BLaER1 treated with 17β-estradiol and CSF1 and Interleukin-3, amounts not matched to agents 10 nM and 100 nM (cell line): ENCODE measurements at regions not wholly inside any gene's neighbourhood (a gene's known extent, or its start where the extent isn't known, plus 50 kb on each side); places are given as distances from the start of the nearest gene placed in this dataset.

ENCODE experiments used
- H3K27ac ChIP-seq, 11 experiments: shearing (Covaris generic); formaldehyde crosslinking; 2 replicates each; pipeline ENCODE4 v1.8.1; 2022
- H3K27me3 ChIP-seq, 11 experiments: shearing (Covaris generic); formaldehyde crosslinking; 2 replicates each; pipeline ENCODE4 v1.8.1; 2022
- H3K36me3 ChIP-seq, 11 experiments: shearing (Covaris generic); formaldehyde crosslinking; 2 replicates each; pipeline ENCODE4 v1.8.1; 2022
- H3K4me1 ChIP-seq, 10 experiments: shearing (Covaris generic); formaldehyde crosslinking; 2 replicates each; pipeline ENCODE4 v1.8.1; 2022
- H3K4me2 ChIP-seq, 11 experiments: shearing (Covaris generic); formaldehyde crosslinking; 2 replicates each; pipeline ENCODE4 v1.8.1; 2022
- H3K4me3 ChIP-seq, 10 experiments: shearing (Covaris generic); formaldehyde crosslinking; 2 replicates each; pipeline ENCODE4 v1.8.1; 2022
- H3K9ac ChIP-seq, 11 experiments: shearing (Covaris generic); formaldehyde crosslinking; 2 replicates each; pipeline ENCODE4 v1.8.1; 2022
- H3K9me3 ChIP-seq, 11 experiments: shearing (Covaris generic); formaldehyde crosslinking; replicated peaks in 1 of 11; 2 replicates each; pipeline ENCODE4 v1.8.1; 2022
- H4K20me1 ChIP-seq, 11 experiments: shearing (Covaris generic); formaldehyde crosslinking; 2 replicates each; pipeline ENCODE4 v1.8.1; 2022
- Cebpa-rat ChIP-seq, 11 experiments: shearing (Covaris generic); IDR thresholded peaks; 2 replicates each; pipeline ENCODE4 v1.8.1; 2022

- H3K9me3 ChIP-seq: 0 out of 22 replicates have a peak, but pooled peaks cover 0 to 13% (median 0%) of the 10 kb centered on the region in 11 experiments
- H3K4me2 ChIP-seq: peak overlapping the region in 1 of 11 experiments; percentile 72; a peak in 2 of 22 replicates
- peaks cover 0 to 76% (median 9%) of the 10 kb centered on the region in 10 experiments; a peak in 11 of 20 replicates for H3K4me1 ChIP-seq
- TF ChIP-seq Cebpa-rat (IDR thresholded peaks at IDR 0.05): no peak
- no peaks in the 10 kb centered on the region for H3K27me3 ChIP-seq
- H3K9ac ChIP-seq: no peak overlapping the region; a peak in 1 of 22 replicates
- no peak overlapping the region for H3K4me3 ChIP-seq
- H3K36me3 ChIP-seq: no peaks in the 10 kb centered on the region
- H4K20me1 ChIP-seq: no peaks in the 10 kb centered on the region
- peak overlapping the region in 2 of 11 experiments; percentile 9 to 99; a peak in 2 of 22 replicates for H3K27ac ChIP-seq
These were observed 398.0 kb downstream of the DHX35 start for GRCh38 chr20:39359981-39360620.

DNA sequence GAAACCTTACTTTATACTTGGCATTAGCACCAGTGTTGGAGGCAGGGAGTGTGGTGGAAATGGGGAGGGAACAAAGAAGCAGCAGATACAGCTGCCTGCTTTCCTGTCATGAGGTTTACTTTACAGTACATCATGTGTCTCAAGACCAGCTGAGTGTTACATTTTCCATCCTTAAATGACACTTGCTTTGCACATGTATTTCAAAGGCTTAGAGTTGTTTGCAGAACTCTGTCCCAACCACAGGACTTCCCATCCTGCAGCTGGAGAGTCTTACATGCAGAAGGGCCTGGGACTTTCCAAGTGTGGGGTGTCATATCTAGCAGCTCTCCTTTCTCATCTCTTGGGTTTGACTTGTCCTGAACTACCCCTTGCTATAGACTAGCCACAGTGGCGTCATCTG, 395.9 kb downstream of the DHX35 start:
- Histone ChIP-seq H3K9me3 (peaks cover 0 to 13% (median 0%) of the 10 kb centered on the region in 11 experiments; a peak in 1 of 22 replicates), H3K27me3 (no peaks in the 10 kb centered on the region), H4K20me1 (no peaks in the 10 kb centered on the region), H3K4me3 (no peak overlapping the region), H3K36me3 (no peaks in the 10 kb centered on the region), H3K4me1 (peaks cover 0 to 64% (median 9%) of the 10 kb centered on the region in 10 experiments; a peak in 11 of 20 replicates), H3K4me2 (peak overlapping the region in 6 of 11 experiments; percentile 0 to 74 (median 18); a peak in 9 of 22 replicates), H3K27ac (peak overlapping the region in 3 of 11 experiments; percentile 62 to 99 (median 96); a peak in 6 of 22 replicates), H3K9ac (peak overlapping the region in 3 of 11 experiments; percentile 12 to 90 (median 80); a peak in 3 of 22 replicates)
- peak in 3 of 11 experiments; percentile 22 to 97 (median 92); a peak in 5 of 22 replicates for TF ChIP-seq Cebpa-rat (IDR thresholded peaks at IDR 0.05)

DNA sequence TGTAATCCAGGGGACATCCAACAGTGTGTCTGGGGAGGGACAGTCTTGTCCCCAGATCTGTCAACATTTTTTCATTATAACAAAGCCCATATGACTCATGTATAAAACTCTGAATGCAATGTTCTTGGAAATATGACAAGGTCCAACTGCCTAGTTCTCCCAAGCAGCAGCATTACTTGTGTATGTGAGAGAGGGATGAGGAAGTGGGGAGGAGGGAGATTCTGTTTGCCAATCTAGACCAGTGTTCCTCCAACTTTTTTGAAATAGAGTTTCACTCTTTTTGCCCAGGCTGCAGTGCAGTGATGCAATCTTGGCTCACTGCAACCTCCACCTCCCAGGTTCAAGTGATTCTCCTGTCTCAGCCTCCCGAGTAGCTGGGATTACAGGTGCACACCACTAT, 394.8 kb downstream of the DHX35 start:
- no peak overlapping the region for H3K4me3 ChIP-seq
- no peaks in the 10 kb centered on the region for H3K36me3 ChIP-seq
- peaks cover 0 to 18% (median 0%) of the 10 kb centered on the region in 11 experiments; a peak in 2 of 22 replicates for H3K9me3 ChIP-seq
- peak overlapping the region in 2 of 11 experiments; percentile 58 to 74; a peak in 4 of 22 replicates for H3K4me2 ChIP-seq
- TF ChIP-seq Cebpa-rat (IDR thresholded peaks at IDR 0.05): peak in 2 of 11 experiments; percentile 39 to 72; a peak in 3 of 22 replicates
- H3K4me1 ChIP-seq: peaks cover 0 to 63% (median 9%) of the 10 kb centered on the region in 10 experiments; a peak in 11 of 20 replicates
- H3K27me3 ChIP-seq: no peaks in the 10 kb centered on the region
- H3K9ac ChIP-seq: peak overlapping the region in 2 of 11 experiments; percentile 75 to 81; a peak in 4 of 22 replicates
- no peaks in the 10 kb centered on the region for H4K20me1 ChIP-seq
- peak overlapping the region in 3 of 11 experiments; percentile 52 to 99 (median 92); a peak in 6 of 22 replicates for H3K27ac ChIP-seq

DNA sequence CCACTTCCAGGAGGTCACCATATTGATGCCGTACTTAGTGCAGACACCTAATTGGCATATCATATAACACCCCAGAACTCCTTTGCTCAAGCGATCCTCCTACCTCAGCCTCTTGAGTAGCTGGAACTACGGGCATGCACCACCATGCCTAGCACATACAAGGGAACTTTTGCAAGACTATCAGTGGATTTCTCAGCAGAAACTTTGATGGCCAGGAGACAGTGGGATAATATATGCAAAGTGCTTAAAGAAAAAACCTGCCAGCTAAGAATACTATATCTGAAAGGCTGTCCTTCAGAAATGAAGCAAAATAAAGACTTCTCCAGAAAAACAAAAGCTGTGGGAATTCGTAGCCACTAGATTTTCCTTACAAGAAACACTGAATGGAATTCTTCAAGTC, 387.1 kb downstream of the DHX35 start:
- Histone ChIP-seq H4K20me1 (no peaks in the 10 kb centered on the region), H3K4me2 (no peak overlapping the region), H3K9ac (no peak overlapping the region), H3K4me3 (no peak overlapping the region), H3K4me1 (peaks cover 0 to 12% (median 0%) of the 10 kb centered on the region in 10 experiments; a peak in 1 of 20 replicates), H3K9me3 (peaks cover 27 to 50% (median 37%) of the 10 kb centered on the region in 11 experiments), H3K27me3 (no peaks in the 10 kb centered on the region), H3K27ac (no peak overlapping the region), H3K36me3 (no peaks in the 10 kb centered on the region)
- TF ChIP-seq Cebpa-rat (IDR thresholded peaks at IDR 0.05): no peak

DNA sequence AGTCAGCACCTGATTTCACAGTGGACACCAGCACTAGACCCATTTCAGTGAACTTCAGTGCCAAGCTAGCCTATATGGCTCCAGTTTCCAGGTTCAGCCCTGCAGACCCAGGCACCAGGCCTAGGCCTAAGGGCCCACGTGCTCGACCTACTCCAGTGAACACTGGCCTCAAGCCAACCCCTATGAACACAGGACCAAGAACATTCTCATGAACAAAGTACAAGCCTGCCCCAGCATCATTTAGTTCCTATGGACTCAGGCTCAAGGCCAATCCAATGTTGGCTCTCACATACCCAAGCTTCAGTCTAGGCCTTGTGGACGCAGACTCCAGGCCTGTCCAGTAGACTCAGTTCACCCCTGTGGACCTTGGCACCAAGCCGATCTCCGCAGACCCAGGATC, 385.5 kb downstream of the DHX35 start:
- Histone ChIP-seq H3K9me3 (peaks cover 27 to 50% (median 37%) of the 10 kb centered on the region in 11 experiments), H4K20me1 (no peaks in the 10 kb centered on the region), H3K9ac (no peak overlapping the region), H3K36me3 (no peaks in the 10 kb centered on the region), H3K27ac (no peak overlapping the region), H3K4me3 (no peak overlapping the region), H3K27me3 (no peaks in the 10 kb centered on the region), H3K4me1 (peaks cover 0 to 22% (median 0%) of the 10 kb centered on the region in 10 experiments; a peak in 4 of 20 replicates), H3K4me2 (no peak overlapping the region)
- no peak for TF ChIP-seq Cebpa-rat (IDR thresholded peaks at IDR 0.05)

- Histone ChIP-seq H3K4me2 (peak overlapping the region in 3 of 11 experiments; percentile 24 to 46 (median 38); a peak in 5 of 22 replicates), H3K9ac (peak overlapping the region in 1 of 11 experiments; percentile 5; a peak in 1 of 22 replicates), H3K9me3 (peaks cover 2 to 12% (median 3%) of the 10 kb centered on the region in 11 experiments), H3K27me3 (no peaks in the 10 kb centered on the region), H3K36me3 (no peaks in the 10 kb centered on the region), H3K4me3 (no peak overlapping the region), H4K20me1 (no peaks in the 10 kb centered on the region), H3K27ac (peak overlapping the region in 2 of 11 experiments; percentile 3 to 32; a peak in 2 of 22 replicates), H3K4me1 (peaks cover 17 to 50% (median 18%) of the 10 kb centered on the region in 10 experiments)
- TF ChIP-seq Cebpa-rat (IDR thresholded peaks at IDR 0.05): no peak
These were observed 380.3 kb downstream of the DHX35 start for GRCh38 chr20:39342463-39342862.

- Histone ChIP-seq H3K4me2 (peak overlapping the region; percentile 9 to 82 (median 52)), H3K36me3 (no peaks in the 10 kb centered on the region), H3K4me1 (peaks cover 17 to 46% (median 18%) of the 10 kb centered on the region in 10 experiments), H3K9ac (peak overlapping the region in 2 of 11 experiments; percentile 2 to 40; a peak in 2 of 22 replicates), H3K4me3 (no peak overlapping the region), H4K20me1 (no peaks in the 10 kb centered on the region), H3K27me3 (no peaks in the 10 kb centered on the region), H3K9me3 (peaks cover 0 to 7% (median 0%) of the 10 kb centered on the region in 11 experiments; a peak in 2 of 22 replicates), H3K27ac (peak overlapping the region in 10 of 11 experiments; percentile 9 to 60 (median 44); a peak in 19 of 22 replicates)
- no peak for TF ChIP-seq Cebpa-rat (IDR thresholded peaks at IDR 0.05)
These were observed 376.6 kb downstream of the DHX35 start for GRCh38 chr20:39338469-39339376.

GRCh38 chr20:39333211-39333610, 371.1 kb downstream of the DHX35 start:
- Histone ChIP-seq H3K27me3 (no peaks in the 10 kb centered on the region), H3K27ac (no peak overlapping the region), H3K4me1 (peaks cover 1 to 10% (median 3%) of the 10 kb centered on the region in 10 experiments; a peak in 19 of 20 replicates), H3K36me3 (no peaks in the 10 kb centered on the region), H3K4me2 (no peak overlapping the region), H4K20me1 (no peaks in the 10 kb centered on the region), H3K9ac (no peak overlapping the region), H3K4me3 (no peak overlapping the region), H3K9me3 (no peaks in the 10 kb centered on the region)
- TF ChIP-seq Cebpa-rat (IDR thresholded peaks at IDR 0.05): no peak
